Erythroblast (primary cell): ENCODE measurements at regions not wholly inside any gene's neighbourhood (a gene's known extent, or its start where the extent isn't known, plus 50 kb on each side); places are given as distances from the start of the nearest gene placed in this dataset.

Experiments used
- GATA1 ChIP-seq: IDR thresholded peaks from 2 replicates; pipeline ENCODE4 v1.6.1; 2011; ENCODE audit warnings: low read depth, mild to moderate bottlenecking, control low read depth, low read length, moderate library complexity
- POLR2A ChIP-seq: IDR thresholded peaks from 2 replicates; pipeline ENCODE4 v1.6.1; 2011; ENCODE audit warnings: mild to moderate bottlenecking, low read length

DNA sequence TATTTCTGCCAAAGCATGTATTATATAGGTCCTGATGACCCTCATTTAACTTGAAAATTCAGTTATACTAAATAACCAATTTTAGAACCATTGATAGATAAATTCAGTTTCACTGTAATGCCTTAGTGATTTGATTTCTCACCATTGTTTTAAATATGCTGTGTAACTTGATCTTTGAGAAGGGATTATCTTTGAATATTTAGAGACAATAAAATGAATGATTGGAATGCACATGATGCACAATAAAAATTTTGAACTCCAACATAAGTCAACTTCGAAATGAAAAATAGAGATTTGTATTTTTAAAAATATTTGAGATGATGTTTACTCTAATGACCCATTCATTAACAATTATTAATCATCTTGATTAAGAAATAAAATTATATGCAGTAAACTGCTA lies 654.5 kb downstream of the OLFM4 start:
- TF ChIP-seq POLR2A (no peak), GATA1 (no peak)
